ENCODE measurements at regions not wholly inside any gene's neighbourhood (a gene's known extent, or its start where the extent isn't known, plus 50 kb on each side); places are given as distances from the start of the nearest gene placed in this dataset.

- no peak overlapping the region for H3K4me3 ChIP-seq
- intact Hi-C loops (cut with DNase I), result no loop called here
- H3K9me3 ChIP-seq, result no peaks in the 10 kb centered on the region
- DNase-seq, result no peak
- H3K4me1 ChIP-seq, result no peaks in the 10 kb centered on the region
- ATAC-seq, result no peak
- TF ChIP-seq, protein P1, sequence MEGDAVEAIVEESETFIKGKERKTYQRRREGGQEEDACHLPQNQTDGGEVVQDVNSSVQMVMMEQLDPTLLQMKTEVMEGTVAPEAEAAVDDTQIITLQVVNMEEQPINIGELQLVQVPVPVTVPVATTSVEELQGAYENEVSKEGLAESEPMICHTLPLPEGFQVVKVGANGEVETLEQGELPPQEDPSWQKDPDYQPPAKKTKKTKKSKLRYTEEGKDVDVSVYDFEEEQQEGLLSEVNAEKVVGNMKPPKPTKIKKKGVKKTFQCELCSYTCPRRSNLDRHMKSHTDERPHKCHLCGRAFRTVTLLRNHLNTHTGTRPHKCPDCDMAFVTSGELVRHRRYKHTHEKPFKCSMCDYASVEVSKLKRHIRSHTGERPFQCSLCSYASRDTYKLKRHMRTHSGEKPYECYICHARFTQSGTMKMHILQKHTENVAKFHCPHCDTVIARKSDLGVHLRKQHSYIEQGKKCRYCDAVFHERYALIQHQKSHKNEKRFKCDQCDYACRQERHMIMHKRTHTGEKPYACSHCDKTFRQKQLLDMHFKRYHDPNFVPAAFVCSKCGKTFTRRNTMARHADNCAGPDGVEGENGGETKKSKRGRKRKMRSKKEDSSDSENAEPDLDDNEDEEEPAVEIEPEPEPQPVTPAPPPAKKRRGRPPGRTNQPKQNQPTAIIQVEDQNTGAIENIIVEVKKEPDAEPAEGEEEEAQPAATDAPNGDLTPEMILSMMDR (IDR thresholded peaks at IDR 0.05), result no peak
- 47 to 68% methylated on average over 2 of the region's 2 CpGs for WGBS, 2 donors
- FAIRE-seq, result no peak
- no peaks in the 10 kb centered on the region for H3K36me3 ChIP-seq
- no peaks in the 10 kb centered on the region for H3K27me3 ChIP-seq
- H3K27ac ChIP-seq, result no peak overlapping the region
These were observed 90.3 kb downstream of the NKX2-1 start for GRCh38 chr14:36429692-36430091.

DNA sequence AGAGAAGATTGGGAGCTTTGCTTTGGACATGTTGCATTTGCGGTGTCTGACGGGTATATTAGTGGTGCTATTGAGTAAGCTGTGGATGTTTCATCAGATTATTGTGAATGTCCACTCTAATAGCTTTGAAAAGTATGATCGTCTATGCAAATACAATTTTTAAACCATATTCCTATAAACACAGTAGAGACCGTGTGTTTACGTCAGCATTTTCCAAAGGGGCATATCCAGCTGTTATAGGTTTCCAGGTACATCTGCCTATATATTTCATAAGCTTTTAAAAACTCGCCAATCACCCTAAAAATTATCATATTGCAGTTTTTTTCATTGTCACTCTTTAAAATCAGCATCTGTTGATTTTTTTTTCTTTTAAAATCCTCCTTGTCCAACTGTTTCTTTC lies 91.7 kb downstream of the NKX2-1 start:
- intact Hi-C loops (cut with DNase I), result no loop called here
- H3K27me3 ChIP-seq, result no peaks in the 10 kb centered on the region
- no peaks in the 10 kb centered on the region for H3K36me3 ChIP-seq
- H3K4me3 ChIP-seq, result no peak overlapping the region
- no peaks in the 10 kb centered on the region for H3K4me1 ChIP-seq
- DNase-seq, result no peak
- FAIRE-seq, result no peak
- ATAC-seq, result no peak
- H3K27ac ChIP-seq, result no peak overlapping the region
- TF ChIP-seq, protein P1 (IDR thresholded peaks at IDR 0.05), result no peak
- 58 to 70% methylated on average over 6 of the region's 6 CpGs for WGBS, 2 donors
- H3K9me3 ChIP-seq, result no peaks in the 10 kb centered on the region

DNA sequence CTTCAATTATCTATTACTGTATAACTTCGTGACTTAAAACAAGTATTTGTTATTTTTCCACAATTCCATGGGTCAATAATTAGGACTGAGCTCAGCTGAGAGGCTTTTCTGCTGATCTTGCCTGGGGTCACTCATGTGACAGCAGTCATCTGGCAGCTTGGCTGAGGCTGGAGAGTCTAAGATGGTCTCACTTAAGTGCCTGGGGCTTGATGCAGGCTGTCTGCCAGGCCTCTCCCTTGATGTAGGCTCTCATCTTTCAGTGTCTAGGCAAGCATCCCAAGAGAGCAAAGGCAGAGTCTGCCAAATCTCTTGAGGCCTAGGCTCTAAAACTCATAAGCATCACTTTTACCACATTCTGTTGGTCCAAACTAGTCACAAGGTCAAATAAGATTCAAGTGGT lies 93.2 kb downstream of the NKX2-1 start:
- Histone ChIP-seq H3K27ac (no peak overlapping the region), H3K9me3 (no peaks in the 10 kb centered on the region), H3K4me3 (no peak overlapping the region), H3K4me1 (no peaks in the 10 kb centered on the region), H3K36me3 (no peaks in the 10 kb centered on the region), H3K27me3 (no peaks in the 10 kb centered on the region)
- intact Hi-C loops (cut with DNase I), result no loop called here
- 71 to 80% methylated on average over 1 of the region's 1 CpG for WGBS, 2 donors
- ATAC-seq, result no peak
- TF ChIP-seq, protein P1 (IDR thresholded peaks at IDR 0.05), result no peak
- no peak for DNase-seq
- FAIRE-seq, result no peak

DNA sequence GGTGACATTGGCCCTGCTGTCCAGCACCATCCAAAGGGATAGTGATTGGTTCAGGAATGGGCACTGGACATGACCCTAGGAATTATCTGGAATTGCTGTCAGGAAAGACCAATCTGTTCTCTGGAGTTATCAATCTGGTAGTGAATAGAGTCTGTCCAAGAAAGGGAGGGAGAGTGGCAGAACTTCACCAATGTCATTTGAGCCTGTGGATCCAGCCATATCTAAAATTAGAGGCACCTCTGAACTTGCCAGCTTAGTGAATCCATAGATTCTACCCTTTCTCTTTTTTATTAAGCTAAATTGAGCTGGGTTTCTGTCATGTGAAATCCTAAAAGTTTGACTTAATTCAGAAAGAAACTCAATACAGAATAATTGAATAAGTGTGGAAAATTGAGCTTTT lies 93.9 kb downstream of the NKX2-1 start:
- TF ChIP-seq, protein P1 (IDR thresholded peaks at IDR 0.05), result no peak
- H3K36me3 ChIP-seq, result no peaks in the 10 kb centered on the region
- no peak overlapping the region for H3K4me3 ChIP-seq
- no peaks in the 10 kb centered on the region for H3K27me3 ChIP-seq
- ATAC-seq (no peak), FAIRE-seq (no peak), DNase-seq (no peak)
- intact Hi-C loops (cut with DNase I), result no loop called here
- H3K9me3 ChIP-seq, result no peaks in the 10 kb centered on the region
- H3K27ac ChIP-seq, result no peak overlapping the region
- no peaks in the 10 kb centered on the region for H3K4me1 ChIP-seq

- no peaks in the 10 kb centered on the region for H3K9me3 ChIP-seq
- intact Hi-C loops (cut with DNase I), result no loop called here
- WGBS, 2 donors, result 40 to 47% methylated on average over 3 of the region's 3 CpGs
- ATAC-seq, result no peak
- H3K27me3 ChIP-seq, result no peaks in the 10 kb centered on the region
- TF ChIP-seq, protein P1 (IDR thresholded peaks at IDR 0.05), result no peak
- H3K4me3 ChIP-seq, result no peak overlapping the region
- FAIRE-seq, result no peak
- no peak overlapping the region for H3K27ac ChIP-seq
- H3K4me1 ChIP-seq, result no peaks in the 10 kb centered on the region
- no peaks in the 10 kb centered on the region for H3K36me3 ChIP-seq
- DNase-seq, result no peak
These were observed 95.4 kb downstream of the NKX2-1 start for GRCh38 chr14:36424478-36425102.

All from pancreas (tissue), 10 donors.